Activated naive CD4-positive, alpha-beta T cell treated with anti-CD3 and anti-CD28 coated beads for 36 hours (primary cell): ENCODE measurements at regions not wholly inside any gene's neighbourhood (a gene's known extent, or its start where the extent isn't known, plus 50 kb on each side); places are given as distances from the start of the nearest gene placed in this dataset.

Source experiments
- CTCF ChIA-PET: fragments of 350-600 bp; sonication (Branson Sonifier 250); formaldehyde crosslinking; loops from one replicate; lab custom pipeline; 2021; ENCODE audit warnings: antibody characterized with exemption; lab: Charles Lee
- DNase-seq: peaks from one replicate; pipeline ENCODE4 v3.0.0-alpha.2; 2020
- H3K27ac Mint-ChIP-seq: one replicate; pipeline ENCODE4 v1.8.0; 2021; ENCODE audit warnings: mild to moderate bottlenecking, mixed read lengths
- H3K27me3 Mint-ChIP-seq: one replicate; pipeline ENCODE4 v1.8.0; 2021; ENCODE audit warnings: low read depth, mixed read lengths
- H3K36me3 Mint-ChIP-seq: one replicate; pipeline ENCODE4 v1.8.0; 2021; ENCODE audit warnings: low read depth, mixed read lengths
- H3K4me1 Mint-ChIP-seq: one replicate; pipeline ENCODE4 v1.8.0; 2021; ENCODE audit warnings: low read depth, mixed read lengths
- H3K4me3 Mint-ChIP-seq: one replicate; pipeline ENCODE4 v1.8.0; 2021; ENCODE audit warnings: mild to moderate bottlenecking, moderate library complexity, mixed read lengths
- H3K9me3 Mint-ChIP-seq: one replicate; pipeline ENCODE4 v1.8.0; 2021; ENCODE audit warnings: mixed read lengths
- intact Hi-C: fragments of 100-400 bp; cut with micrococcal nuclease; formaldehyde crosslinking; loops from one replicate; pipeline ENCODE4 v1.15.1; 2023

DNA sequence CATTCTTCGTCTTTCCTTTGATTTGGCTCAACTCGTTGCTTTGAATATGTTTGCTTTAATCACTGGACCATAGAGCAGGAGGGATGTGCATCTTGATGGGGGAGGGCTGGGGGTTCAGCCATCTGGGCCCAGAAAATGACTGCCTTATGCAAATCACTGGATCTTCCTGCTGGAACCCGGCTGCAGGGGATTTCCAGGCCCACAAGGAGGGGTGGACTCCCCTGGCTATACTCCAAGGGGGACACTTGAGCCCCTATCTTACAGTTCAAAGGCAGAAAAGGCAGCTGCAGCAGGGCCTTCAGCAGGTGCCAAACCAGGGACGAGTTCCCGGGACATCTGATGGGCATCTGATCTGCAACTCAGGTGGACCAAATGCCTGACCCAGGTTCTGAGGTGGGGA, 122.5 kb downstream of the DICER1 start:
- H3K9me3 Mint-ChIP-seq = peaks cover 12% of the 10 kb centered on the region
- no peak overlapping the region for H3K4me3 Mint-ChIP-seq
- H3K36me3 Mint-ChIP-seq = no peaks in the 10 kb centered on the region
- intact Hi-C loops = no loop called here
- peaks cover 10% of the 10 kb centered on the region for H3K27me3 Mint-ChIP-seq
- H3K27ac Mint-ChIP-seq = no peak overlapping the region
- CTCF ChIA-PET = no interaction called here
- no peaks in the 10 kb centered on the region for H3K4me1 Mint-ChIP-seq
- DNase-seq = no peak

DNA sequence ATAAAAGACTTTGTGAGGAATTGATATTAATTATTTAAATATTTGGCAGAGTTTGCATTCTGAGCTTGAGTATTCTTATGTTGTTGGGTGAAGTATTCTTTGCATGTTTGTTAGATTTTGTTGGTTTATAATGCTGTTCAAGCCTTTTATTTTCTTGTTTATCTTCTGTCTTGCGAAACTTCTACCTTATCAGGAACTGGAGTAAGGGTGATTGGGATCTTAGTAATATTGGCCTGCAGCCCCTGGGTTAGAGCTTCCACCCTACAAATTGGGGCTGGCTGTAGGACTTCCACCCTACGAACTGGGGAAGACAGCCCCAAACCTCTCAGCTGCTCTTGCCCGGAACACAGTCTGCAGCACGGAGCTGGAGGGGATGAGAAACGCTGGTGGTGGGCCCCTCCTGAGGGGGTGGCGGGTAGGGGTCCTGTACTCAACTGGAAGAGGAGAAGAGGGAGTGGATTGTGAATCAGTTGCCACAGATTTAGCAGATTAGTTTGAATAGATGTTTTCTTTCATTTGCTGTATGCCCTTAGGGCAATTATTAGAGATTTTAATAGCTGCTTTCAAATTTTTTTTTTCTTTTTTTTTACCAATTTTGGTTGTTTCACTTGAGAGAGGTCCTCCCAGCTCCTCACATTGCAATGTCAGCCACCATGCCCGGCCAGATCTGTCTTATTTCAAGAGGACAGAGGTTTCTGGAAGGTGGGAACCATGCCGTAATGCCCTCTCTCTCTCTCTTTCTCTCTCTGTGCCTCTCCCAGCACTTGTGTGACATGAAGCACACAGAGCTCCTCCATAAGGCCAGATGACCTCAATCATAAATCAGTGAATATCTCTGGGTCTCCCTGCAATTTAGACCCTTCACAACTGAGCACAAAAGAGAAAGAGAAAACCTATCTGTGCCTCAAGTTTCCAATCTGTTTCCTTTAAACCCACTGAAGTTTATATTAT, 123.4 kb downstream of the DICER1 start:
- CTCF ChIA-PET = no interaction called here

DNA sequence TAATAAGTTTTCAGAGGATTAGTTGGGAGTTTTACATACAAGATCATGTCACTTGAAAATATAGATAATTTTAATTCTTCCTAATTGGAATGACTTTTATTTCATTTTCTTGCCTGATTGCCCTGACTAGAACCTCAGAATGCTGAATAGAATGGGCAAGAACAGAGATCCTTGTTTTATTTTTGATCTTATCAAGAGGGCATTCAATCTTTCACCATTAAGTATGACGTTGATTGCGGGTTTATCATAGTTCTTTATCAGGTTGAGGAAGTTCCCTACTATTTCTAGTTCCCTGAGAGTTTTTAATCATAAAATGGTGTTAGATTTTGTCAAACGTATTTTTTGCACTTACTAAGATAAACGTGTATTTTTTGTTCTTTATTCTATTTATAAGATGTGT, 124.3 kb downstream of the DICER1 start:
- peaks cover 12% of the 10 kb centered on the region for H3K9me3 Mint-ChIP-seq
- CTCF ChIA-PET = no interaction called here
- no peaks in the 10 kb centered on the region for H3K4me1 Mint-ChIP-seq
- no peak overlapping the region for H3K4me3 Mint-ChIP-seq
- no peak for DNase-seq
- no peak overlapping the region for H3K27ac Mint-ChIP-seq
- peaks cover 7% of the 10 kb centered on the region for H3K27me3 Mint-ChIP-seq
- intact Hi-C loops = no loop called here
- H3K36me3 Mint-ChIP-seq = no peaks in the 10 kb centered on the region

More for the DNA sequence above, 123.4 kb downstream of the DICER1 start:
- no peak for DNase-seq
- Mint-ChIP-seq H3K36me3 (no peaks in the 10 kb centered on the region), H3K4me1 (no peaks in the 10 kb centered on the region), H3K9me3 (peaks cover 12% of the 10 kb centered on the region), H3K27ac (no peak overlapping the region), H3K27me3 (peaks cover 10% of the 10 kb centered on the region), H3K4me3 (no peak overlapping the region)
- intact Hi-C loops = no loop called here

DNA sequence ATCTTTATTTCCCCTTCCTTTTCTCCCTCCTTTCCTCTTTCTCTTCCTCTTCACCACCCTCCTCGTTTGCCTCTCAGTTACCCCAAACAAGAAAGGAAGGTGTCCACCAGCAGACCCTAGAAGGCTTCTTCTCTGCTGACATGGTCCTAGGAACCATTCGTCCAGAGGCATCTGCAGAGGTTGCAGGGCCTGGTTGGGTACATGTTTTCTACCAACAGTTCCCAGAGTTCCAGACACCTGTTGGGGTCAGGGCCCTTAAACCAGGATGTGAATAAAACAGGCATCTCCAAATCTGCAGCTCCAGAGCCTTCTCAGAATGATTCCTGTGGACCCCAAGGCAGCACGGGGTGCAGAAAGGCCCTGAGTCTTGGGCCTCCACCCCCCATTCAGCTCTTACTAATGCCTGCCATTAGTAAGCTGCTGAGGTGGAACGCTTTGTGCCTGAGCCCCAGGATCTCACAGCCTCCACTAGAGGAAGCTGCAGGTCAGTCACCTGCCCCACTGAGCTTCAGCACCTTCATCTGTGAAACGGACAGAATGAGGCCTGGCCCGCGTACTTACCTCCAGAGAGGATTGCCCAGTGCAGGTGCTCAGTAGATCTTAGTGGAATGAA, 130.4 kb downstream of the DICER1 start:
- no peak for DNase-seq
- Mint-ChIP-seq H3K27me3 (peaks cover 2% of the 10 kb centered on the region), H3K9me3 (peaks cover 4% of the 10 kb centered on the region), H3K4me1 (no peaks in the 10 kb centered on the region), H3K4me3 (no peak overlapping the region), H3K27ac (no peak overlapping the region), H3K36me3 (no peaks in the 10 kb centered on the region)
- intact Hi-C loops = no loop called here
- CTCF ChIA-PET = no interaction called here

DNA sequence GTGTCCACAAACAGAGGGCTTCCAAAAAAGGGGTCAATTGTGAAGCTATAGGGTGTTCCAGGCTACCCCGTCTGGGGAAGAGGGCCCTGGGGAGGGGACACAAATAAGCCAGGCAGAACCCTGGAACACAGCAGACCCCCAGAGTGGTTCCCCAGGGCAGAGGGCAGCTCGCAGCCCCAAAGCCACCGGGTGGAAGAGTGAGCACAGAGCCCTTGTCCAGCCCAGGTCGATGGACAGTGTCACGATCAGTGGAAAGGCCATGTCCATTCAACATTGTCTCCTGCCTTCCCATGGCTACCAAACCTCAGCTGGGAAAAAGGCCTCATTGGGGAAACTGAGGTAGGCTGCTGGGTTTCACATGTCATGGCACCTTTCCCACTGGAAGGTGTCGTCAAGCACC, 131.4 kb downstream of the DICER1 start:
- CTCF ChIA-PET = no interaction called here
- H3K27ac Mint-ChIP-seq = no peak overlapping the region
- intact Hi-C loops = no loop called here
- H3K4me1 Mint-ChIP-seq = peaks cover 1% of the 10 kb centered on the region
- no peaks in the 10 kb centered on the region for H3K36me3 Mint-ChIP-seq
- no peak for DNase-seq
- peaks cover 2% of the 10 kb centered on the region for H3K27me3 Mint-ChIP-seq
- no peak overlapping the region for H3K4me3 Mint-ChIP-seq
- H3K9me3 Mint-ChIP-seq = peaks cover 3% of the 10 kb centered on the region

DNA sequence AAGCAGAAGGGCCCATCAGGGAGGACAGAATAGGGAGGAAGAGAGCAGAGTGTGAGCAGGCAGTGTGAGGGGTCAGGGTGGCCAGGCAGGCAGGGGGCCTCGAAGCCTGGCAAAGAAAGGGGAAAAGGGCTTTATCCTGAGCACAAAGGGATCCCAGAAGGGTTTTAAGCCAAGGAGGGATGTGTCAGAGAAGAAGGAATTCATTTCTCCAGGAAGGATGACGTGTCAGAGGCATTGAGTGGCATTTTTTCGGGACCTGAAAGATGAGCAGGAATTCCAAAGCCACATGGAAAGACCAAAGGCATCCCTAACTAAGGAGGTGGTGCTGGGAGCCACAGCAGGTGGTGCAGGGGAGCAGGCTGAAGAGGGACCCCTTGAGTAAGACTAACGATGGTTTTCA, 132.1 kb downstream of the DICER1 start:
- H3K4me1 Mint-ChIP-seq = peaks cover 3% of the 10 kb centered on the region
- H3K27me3 Mint-ChIP-seq = peaks cover 2% of the 10 kb centered on the region
- peaks cover 1% of the 10 kb centered on the region for H3K9me3 Mint-ChIP-seq
- no peaks in the 10 kb centered on the region for H3K36me3 Mint-ChIP-seq
- H3K27ac Mint-ChIP-seq = no peak overlapping the region
- no peak overlapping the region for H3K4me3 Mint-ChIP-seq
- no peak for DNase-seq
- intact Hi-C loops = no loop called here
- CTCF ChIA-PET = no interaction called here

DNA sequence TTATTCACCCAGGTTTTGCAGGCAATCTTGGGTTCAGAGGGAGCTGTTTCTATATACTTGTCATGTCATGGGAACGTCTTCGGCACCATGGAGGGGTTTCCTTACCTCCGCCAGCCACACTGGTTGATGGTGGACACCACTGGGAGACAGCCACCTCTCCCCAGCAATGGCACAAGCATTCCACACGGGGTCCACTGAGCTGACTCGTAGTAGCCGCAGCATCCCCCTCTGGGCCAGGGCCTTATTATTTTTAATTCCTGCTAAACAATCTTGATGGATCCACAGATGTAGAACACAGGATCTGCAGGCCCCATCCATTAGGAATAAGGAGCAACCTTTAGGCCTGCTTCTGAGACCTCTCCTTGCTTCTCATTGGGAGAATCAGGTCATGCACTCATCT, 132.9 kb downstream of the DICER1 start:
- Mint-ChIP-seq H3K27ac (no peak overlapping the region), H3K27me3 (peaks cover 2% of the 10 kb centered on the region), H3K9me3 (no peaks in the 10 kb centered on the region), H3K4me1 (peaks cover 5% of the 10 kb centered on the region), H3K4me3 (no peak overlapping the region), H3K36me3 (no peaks in the 10 kb centered on the region)
- CTCF ChIA-PET = no interaction called here
- intact Hi-C loops = no loop called here
- DNase-seq = no peak

DNA sequence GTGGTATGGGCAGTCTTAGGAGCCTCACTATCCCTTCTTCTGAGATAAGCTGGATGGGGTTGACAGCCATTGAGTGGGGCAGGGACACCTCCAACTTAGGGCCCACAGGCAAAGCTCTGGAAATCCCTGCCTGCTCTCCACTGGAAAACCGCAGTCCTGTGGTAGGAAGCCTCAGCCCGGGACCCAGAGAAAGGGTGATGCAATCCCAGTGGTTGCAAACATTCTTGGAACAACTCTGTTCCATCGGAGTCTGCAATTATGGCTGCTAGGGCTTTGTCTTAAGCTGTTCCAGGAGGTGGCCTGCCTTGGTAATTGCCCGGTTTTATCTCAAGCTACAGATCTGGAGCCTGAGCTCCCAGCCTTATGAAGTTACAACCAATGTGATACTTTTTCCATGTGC, 133.4 kb downstream of the DICER1 start:
- intact Hi-C loops = no loop called here
- Mint-ChIP-seq H3K9me3 (no peaks in the 10 kb centered on the region), H3K36me3 (no peaks in the 10 kb centered on the region), H3K27me3 (peaks cover 2% of the 10 kb centered on the region), H3K4me3 (no peak overlapping the region), H3K27ac (no peak overlapping the region), H3K4me1 (peaks cover 5% of the 10 kb centered on the region)
- CTCF ChIA-PET = no interaction called here
- DNase-seq = no peak

DNA sequence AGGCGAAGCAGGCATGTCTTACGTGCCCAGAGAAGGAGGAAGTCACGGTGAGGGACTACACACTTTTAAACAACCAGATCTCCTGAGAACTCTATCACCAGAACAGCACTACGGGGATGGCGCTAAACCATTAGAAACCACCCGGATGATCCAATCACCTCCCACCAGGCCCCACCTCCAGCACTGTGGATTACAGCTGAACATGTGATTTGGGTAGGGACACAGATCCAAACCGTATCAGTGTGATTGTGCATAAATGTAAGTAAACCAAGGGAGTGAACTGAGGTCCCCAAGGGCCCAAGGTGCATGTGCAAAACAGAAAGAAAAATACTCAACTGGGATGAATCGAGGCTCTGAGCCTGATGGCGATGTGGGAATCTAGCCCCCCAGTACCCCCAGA, 134.2 kb downstream of the DICER1 start:
- Mint-ChIP-seq H3K27ac (no peak overlapping the region), H3K36me3 (no peaks in the 10 kb centered on the region), H3K4me3 (no peak overlapping the region), H3K27me3 (peaks cover 2% of the 10 kb centered on the region), H3K4me1 (peaks cover 5% of the 10 kb centered on the region), H3K9me3 (no peaks in the 10 kb centered on the region)
- intact Hi-C loops = no loop called here
- DNase-seq = no peak
- CTCF ChIA-PET = no interaction called here

DNA sequence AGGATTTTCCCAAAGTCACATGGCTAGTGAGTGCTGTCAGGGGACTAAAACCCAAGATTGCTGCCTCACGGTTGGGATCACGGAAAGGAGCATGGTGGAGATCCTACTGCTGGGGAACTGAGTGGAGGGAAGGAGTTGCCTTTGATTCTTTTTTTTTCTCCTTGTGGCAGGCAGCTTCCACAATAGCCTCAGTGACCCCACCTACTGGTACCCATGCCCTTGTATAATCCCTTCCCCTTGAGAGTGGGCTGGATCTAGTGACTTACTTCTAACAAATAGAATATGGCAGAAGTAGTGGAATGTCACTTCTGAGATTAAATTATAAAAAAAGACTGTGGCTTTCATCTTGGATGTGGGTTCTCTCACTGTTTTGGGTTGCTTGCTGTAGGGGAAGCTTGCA, 135.7 kb downstream of the DICER1 start:
- DNase-seq = no peak
- Mint-ChIP-seq H3K36me3 (no peaks in the 10 kb centered on the region), H3K4me3 (no peak overlapping the region), H3K27ac (no peak overlapping the region), H3K27me3 (no peaks in the 10 kb centered on the region), H3K4me1 (peaks cover 5% of the 10 kb centered on the region), H3K9me3 (no peaks in the 10 kb centered on the region)
- CTCF ChIA-PET = no interaction called here
- intact Hi-C loops = no loop called here

DNA sequence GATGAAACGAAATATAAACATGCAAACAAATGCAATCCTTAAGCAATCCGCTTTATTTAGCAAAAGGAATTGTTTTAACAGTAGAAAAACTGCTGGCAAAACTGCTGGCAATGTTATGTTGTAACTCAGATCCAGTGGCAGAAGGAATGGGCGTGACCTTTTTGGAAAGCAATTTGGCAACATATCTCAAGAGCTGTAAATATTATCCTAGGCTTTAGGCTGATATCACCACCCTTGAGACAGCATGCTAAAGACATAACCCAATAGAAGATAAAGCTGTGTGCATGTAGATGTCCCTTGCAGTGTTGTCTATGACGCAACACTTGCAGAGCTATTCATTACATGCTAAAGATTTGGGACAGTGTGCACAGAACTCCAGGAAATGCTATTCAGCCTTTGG, 138.5 kb downstream of the DICER1 start:
- Mint-ChIP-seq H3K27ac (no peak overlapping the region), H3K4me3 (no peak overlapping the region)
- intact Hi-C loops = no loop called here

DNA sequence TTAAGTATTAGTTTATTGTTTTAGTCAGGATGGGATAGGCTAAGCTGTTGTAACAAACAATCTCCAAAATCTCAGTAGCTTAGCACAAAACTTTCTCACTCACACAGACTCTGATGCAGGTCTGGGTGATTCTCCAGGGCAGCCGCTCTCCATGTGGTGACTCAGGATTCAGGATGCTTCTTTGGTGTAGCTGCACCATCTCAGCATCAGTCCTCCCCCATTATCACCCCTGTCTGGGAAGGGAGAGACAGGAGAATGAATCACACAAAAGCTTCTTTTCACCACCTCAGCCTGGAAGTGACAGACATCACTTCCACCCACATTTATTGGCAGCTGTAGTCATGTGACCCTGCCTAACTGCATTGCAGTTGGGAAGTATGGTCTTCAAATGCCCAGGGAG, 142.3 kb downstream of the DICER1 start:
- CTCF ChIA-PET = interaction anchor here (0.6 kb wide), 1 partner anchor 560 kb away, joined by 3 read pairs; no protein-coding TSS in a partner anchor
- Mint-ChIP-seq H3K27me3 (peaks cover 3% of the 10 kb centered on the region), H3K27ac (no peak overlapping the region), H3K36me3 (no peaks in the 10 kb centered on the region), H3K9me3 (no peaks in the 10 kb centered on the region), H3K4me3 (no peak overlapping the region), H3K4me1 (peaks cover under 1% of the 10 kb centered on the region)
- intact Hi-C loops = no loop called here
- no peak for DNase-seq

More for the DNA sequence above, 138.5 kb downstream of the DICER1 start:
- Mint-ChIP-seq H3K27me3 (no peaks in the 10 kb centered on the region), H3K36me3 (no peaks in the 10 kb centered on the region), H3K9me3 (no peaks in the 10 kb centered on the region), H3K4me1 (peaks cover 5% of the 10 kb centered on the region)
- DNase-seq = no peak
- CTCF ChIA-PET = no interaction called here

DNA sequence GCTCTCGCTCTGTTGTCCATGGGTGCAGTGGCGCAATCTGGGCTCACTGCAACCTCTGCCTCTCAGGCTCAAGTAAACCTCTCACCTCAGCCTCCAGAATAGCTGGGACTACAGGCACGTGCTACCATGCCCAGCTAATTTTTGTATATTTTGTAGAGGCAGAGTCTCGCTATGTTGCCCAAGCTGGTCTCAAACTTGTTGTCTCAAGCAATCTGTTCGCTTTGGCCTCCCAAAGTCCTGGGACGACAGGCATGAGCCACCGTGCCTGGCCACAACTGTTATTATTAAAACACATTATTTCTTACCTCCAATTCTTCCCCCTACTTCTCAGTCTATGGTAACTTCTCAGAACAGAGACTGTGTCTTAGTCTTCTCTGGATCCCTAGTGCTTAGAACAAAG, 143.3 kb downstream of the DICER1 start:
- H3K36me3 Mint-ChIP-seq = no peaks in the 10 kb centered on the region
- CTCF ChIA-PET = interaction anchor here (0.7 kb wide), 1 partner anchor 40 kb away, joined by 3 read pairs; no protein-coding TSS in a partner anchor
- H3K27ac Mint-ChIP-seq = no peak overlapping the region
- H3K27me3 Mint-ChIP-seq = peaks cover 7% of the 10 kb centered on the region
- DNase-seq = no peak
- no peaks in the 10 kb centered on the region for H3K4me1 Mint-ChIP-seq
- H3K4me3 Mint-ChIP-seq = no peak overlapping the region
- intact Hi-C loops = no loop called here
- H3K9me3 Mint-ChIP-seq = no peaks in the 10 kb centered on the region
